Skeletal muscle satellite cell (primary cell): ENCODE measurements at regions not wholly inside any gene's neighbourhood (a gene's known extent, or its start where the extent isn't known, plus 50 kb on each side); places are given as distances from the start of the nearest gene placed in this dataset.
"Not testable (repeated sequence)": the region's sequence is repeated elsewhere in the genome, so short reads cannot be mapped to it uniquely, and the experiment has no call there.

Experiments used
- H3K27me3 ChIP-seq: 2 replicates; pipeline ENCODE4 v1.7.0; 2013; ENCODE audit warnings: low read length; ENCODE audit not compliant: control insufficient read depth, insufficient read depth
- H3K36me3 ChIP-seq: 2 replicates; pipeline ENCODE4 v1.7.0; 2013; ENCODE audit warnings: mild to moderate bottlenecking, control low read depth, low read length; ENCODE audit not compliant: insufficient read depth
- H3K4me1 ChIP-seq: 2 replicates; pipeline ENCODE4 v1.7.0; 2013; ENCODE audit warnings: low read length; ENCODE audit not compliant: control insufficient read depth, insufficient read depth
- H3K4me2 ChIP-seq: 2 replicates; pipeline ENCODE4 v1.7.0; 2013; ENCODE audit warnings: mild to moderate bottlenecking, low read length
- H3K4me3 ChIP-seq: 2 replicates; pipeline ENCODE4 v1.7.0; 2013; ENCODE audit warnings: low read length
- H3K9ac ChIP-seq: 2 replicates; pipeline ENCODE4 v1.7.0; 2013; ENCODE audit warnings: mild to moderate bottlenecking, low read depth, low read length, moderate library complexity
- H3K9me3 ChIP-seq: replicated peaks from 2 replicates; pipeline ENCODE4 v1.7.0; 2013; ENCODE audit warnings: mild to moderate bottlenecking, control low read depth, low read length

DNA sequence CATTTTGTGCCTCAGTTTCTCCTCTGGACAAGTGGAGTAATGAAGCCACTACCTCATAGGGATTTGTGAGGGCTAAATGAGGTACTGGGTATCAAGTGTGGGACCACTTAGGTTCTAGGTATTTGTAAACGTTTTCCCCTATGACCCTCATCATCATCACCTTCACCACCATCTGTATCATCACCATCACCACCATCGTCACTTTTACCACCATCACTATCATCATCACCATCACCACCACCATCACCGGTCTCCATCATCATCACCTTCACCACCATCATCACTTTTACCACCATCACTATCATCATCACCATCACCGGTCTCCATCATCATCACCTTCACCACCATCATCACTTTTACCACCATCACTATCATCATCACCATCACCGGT, 94.1 kb upstream of the GSE1 start:
- H3K4me3 ChIP-seq, H3K27me3 ChIP-seq, H3K9me3 ChIP-seq, H3K36me3 ChIP-seq, H3K9ac ChIP-seq, H3K4me2 ChIP-seq: not testable (repeated sequence)
- peaks cover 32% of the 10 kb centered on the region for H3K4me1 ChIP-seq

DNA sequence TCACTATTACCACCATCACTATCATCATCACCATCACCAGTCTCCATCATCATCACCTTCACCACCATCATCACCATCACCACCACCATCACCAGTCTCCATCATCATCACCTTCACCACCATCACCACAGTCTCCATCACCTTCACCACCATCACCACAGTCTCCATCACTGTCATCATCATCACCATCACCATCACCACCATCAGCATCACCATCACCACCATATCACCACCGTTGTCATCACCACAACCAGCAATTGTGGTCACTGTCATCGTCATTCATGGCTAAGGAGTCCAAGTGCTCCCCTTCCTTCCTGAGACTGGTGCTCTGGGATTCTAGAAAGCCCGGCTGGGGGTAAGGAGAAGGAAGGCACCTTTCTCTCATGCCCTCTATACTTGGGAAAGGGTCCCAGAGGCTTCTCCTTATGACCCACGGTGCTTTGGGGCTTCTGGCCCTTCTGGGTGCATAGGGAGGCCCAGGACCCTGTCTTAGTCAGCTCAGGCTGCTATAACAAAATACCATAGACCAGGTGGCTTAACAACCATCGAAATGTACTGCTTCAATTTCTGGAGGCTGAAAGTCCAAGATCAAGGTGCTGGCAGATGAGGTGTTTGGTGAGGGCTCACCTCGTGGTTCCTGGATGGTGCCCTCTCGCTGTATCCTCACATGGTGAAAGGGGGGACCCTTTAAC, 93.4 kb upstream of the GSE1 start:
- no peak overlapping the region for H3K9ac ChIP-seq
- H3K4me3 ChIP-seq: no peak overlapping the region
- H3K4me1 ChIP-seq: peaks cover 32% of the 10 kb centered on the region

DNA sequence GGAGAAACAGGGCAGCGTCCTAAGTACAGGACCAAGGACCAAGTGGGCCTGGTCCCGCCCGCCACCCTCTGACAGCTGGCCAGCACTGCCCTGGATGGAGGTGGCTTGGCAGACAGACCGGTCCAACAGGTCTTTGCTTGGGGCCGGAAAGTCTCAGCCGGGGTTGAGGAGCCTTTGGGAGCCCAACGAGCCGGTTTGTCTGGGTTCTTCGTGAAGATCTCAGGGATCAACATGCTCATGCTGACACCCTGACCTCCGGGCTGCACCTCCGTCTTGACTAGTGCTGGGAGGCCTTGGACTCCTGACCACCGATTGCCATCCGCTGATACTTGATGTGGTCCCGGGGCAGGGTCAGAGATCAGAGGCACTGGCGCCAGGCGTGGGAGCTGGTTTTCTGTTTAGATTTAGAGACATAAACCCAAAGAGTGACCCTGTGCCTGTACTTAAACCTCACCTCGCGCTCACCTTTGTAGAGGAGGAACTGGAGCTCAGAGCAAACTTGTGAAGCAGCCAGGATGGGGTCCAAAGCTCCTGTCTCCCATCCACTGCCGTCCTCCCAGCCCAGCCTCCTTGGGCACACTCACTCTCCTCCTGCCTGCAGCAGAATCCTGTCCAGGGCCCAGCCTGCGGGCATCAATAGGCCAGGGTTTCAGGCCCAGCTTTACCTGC, 92.1 kb upstream of the GSE1 start:
- Histone ChIP-seq H3K4me1 (peaks cover 30% of the 10 kb centered on the region), H3K9ac (no peak overlapping the region), H3K4me2 (no peak overlapping the region), H3K36me3 (no peaks in the 10 kb centered on the region), H3K27me3 (no peaks in the 10 kb centered on the region), H3K9me3 (no peaks in the 10 kb centered on the region), H3K4me3 (no peak overlapping the region)

More for the DNA sequence above, 93.4 kb upstream of the GSE1 start:
- Histone ChIP-seq H3K36me3 (no peaks in the 10 kb centered on the region), H3K4me2 (no peak overlapping the region), H3K9me3 (no peaks in the 10 kb centered on the region), H3K27me3 (no peaks in the 10 kb centered on the region)

DNA sequence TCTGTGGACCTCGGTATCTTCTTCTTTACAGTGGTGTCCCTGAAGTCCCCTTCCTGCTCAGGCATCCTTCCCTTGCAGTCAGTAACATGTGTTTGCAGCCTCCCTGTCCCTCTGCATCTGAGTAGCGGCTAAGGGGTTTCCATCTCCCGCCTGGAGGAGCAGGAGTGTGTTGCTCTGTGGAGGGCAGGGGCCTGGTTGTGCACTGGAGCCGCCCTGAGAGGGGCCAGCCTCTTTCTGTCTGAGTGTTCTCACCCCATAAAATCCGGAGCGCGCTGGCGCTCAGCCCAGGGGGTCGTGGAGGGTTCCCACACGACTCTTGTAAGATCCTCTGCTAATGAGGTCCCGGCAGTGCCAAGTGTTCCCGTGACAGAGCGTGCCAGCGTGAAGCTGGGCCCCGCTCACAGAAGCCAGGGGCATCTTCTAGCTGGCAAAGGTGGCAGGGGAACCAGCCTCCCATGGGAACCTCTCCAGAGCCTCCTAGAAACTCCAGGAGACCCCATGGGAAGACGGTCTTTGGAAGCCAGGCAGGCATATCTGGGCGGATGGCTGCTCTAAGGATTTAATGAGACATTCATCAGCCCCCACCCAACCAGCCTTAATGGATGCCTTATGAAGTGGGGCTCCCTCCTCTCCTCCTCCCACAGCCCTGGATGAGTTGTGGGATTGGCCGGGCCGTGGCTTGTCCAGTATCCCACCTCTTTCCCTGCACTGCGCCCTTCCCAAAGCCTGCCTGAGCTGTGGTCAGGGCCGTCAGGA, 91.4 kb upstream of the GSE1 start:
- Histone ChIP-seq H3K4me2 (no peak overlapping the region), H3K36me3 (no peaks in the 10 kb centered on the region), H3K4me1 (peaks cover 28% of the 10 kb centered on the region), H3K4me3 (no peak overlapping the region), H3K27me3 (no peaks in the 10 kb centered on the region), H3K9me3 (no peaks in the 10 kb centered on the region), H3K9ac (no peak overlapping the region)

DNA sequence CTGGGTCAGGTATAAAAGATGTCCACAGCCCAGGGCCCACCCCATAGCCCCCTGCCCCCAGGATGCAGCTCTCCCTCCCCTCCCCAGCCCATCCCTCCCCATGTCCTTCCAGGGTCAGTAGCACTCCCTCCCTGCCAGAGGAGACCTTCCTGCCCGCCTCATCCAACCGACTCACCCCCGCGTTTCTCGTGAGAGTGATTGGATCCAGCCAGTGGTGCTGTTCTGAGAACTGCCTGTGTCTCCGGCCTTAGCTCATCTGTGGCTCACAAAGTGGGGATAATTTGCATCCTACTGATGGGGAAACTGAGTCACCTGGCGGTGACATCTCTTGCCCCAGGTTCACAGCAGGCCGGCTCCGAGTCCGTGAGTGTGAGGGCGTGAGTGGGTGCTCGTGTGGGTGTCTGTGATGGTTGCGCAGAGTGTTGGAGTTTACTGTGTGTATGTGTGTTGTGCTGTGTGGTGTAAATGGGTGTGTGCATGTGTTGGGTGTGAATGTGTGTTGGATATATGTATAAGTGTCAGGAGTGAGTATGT, 90.7 kb upstream of the GSE1 start:
- Histone ChIP-seq H3K4me2 (no peak overlapping the region), H3K4me3 (no peak overlapping the region), H3K9me3 (no peaks in the 10 kb centered on the region), H3K4me1 (peaks cover 28% of the 10 kb centered on the region), H3K36me3 (no peaks in the 10 kb centered on the region), H3K27me3 (no peaks in the 10 kb centered on the region), H3K9ac (no peak overlapping the region)

DNA sequence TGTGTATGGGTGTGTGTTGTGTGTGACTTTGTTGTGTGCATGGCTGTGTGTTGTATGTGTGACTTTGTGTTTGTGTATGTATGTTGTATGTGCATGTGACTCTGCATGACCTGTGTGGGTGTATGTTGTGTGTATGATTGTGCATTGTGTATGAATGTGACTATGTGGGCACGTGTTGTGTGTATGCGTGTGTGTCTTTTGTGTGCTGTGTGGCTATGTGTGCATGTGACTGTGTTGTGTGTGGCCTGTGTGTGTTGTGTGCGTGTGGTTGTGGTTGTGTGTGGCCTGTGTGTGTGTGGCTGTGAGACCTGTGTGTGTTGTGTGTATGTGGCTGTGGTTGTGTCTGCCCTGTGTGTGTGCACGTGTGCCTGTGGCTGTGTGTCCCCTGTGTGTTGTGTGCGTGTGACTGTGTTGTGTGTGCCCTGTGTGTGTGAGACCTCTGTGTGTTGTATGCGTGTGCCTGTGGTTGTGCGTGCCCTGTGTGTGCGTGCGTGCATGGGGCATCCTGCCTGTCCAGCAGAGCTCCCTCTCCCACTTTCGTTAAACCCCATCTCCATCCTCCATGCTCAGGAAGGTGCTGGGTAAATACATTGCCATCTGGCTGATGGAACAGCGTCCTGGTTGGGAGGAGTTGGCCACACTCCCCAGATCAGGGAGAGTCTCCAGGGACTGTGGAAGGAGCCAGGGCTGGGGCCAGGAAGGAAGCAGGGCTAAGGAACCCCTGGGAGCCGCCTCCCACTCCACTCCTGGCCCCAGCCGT, 90.1 kb upstream of the GSE1 start:
- Histone ChIP-seq H3K36me3 (no peaks in the 10 kb centered on the region), H3K9ac (no peak overlapping the region), H3K9me3 (no peaks in the 10 kb centered on the region), H3K4me2 (no peak overlapping the region), H3K4me1 (peaks cover 35% of the 10 kb centered on the region), H3K27me3 (no peaks in the 10 kb centered on the region), H3K4me3 (no peak overlapping the region)

DNA sequence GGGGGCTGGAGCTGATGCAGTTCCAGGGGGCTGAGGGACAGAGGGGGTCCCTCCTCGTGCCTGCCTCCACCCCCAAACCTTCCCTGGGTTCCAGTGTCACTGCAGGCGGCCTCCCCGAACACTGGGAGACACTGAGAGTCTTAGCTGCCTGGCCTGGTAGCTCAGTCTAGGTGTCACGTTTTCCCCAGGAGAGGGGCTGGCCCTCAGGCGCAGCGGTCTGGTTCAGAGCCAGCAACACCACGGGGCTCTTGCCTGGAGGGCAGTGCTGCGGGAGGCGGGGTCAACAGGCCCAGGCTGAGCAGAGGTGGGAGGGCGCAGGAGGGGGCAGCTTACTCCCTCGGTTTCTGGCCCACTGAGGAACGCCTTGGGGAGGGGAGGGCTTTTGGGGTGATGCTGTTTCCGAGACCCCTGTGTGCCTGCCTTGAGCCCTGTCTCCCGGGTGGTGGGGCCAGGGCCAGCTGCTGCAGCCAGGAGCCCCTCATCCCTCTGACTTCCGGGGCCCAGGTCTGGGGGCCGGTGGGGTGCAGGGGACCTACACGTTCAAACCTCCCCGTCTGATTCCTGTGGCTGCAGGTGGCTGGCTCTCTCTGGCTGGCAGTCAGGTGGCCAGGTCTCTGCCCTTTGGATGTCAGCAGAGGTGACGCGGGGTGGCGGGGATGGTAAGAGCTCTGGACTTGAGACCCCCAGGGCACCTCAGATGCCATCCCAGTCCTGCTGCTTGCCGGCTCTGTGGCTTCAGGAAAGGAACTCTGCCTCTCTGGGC, 89.3 kb upstream of the GSE1 start:
- Histone ChIP-seq H3K36me3 (no peaks in the 10 kb centered on the region), H3K4me1 (peaks cover 36% of the 10 kb centered on the region), H3K27me3 (no peaks in the 10 kb centered on the region), H3K4me3 (no peak overlapping the region), H3K9ac (peak overlapping the region; percentile 16), H3K9me3 (no peaks in the 10 kb centered on the region), H3K4me2 (no peak overlapping the region)

DNA sequence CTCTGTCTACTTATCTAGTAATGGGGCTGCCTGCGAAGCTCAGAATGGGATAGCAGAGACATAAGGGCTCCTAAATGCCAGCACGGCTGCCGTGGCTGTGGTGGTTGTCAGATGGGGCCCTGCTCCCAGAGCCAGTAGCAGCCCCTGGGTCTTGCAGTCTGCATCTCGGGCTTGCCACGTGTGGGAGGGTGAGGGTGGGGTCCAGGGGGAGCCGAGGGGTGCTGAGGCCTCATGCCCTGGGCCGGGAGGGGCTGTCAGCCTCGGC, 88.8 kb upstream of the GSE1 start:
- Histone ChIP-seq H3K27me3 (no peaks in the 10 kb centered on the region), H3K9ac (peak overlapping the region; percentile 16), H3K9me3 (no peaks in the 10 kb centered on the region), H3K4me2 (peak overlapping the region; percentile 58), H3K4me3 (peak overlapping the region; percentile 27), H3K4me1 (peaks cover 36% of the 10 kb centered on the region), H3K36me3 (no peaks in the 10 kb centered on the region)

DNA sequence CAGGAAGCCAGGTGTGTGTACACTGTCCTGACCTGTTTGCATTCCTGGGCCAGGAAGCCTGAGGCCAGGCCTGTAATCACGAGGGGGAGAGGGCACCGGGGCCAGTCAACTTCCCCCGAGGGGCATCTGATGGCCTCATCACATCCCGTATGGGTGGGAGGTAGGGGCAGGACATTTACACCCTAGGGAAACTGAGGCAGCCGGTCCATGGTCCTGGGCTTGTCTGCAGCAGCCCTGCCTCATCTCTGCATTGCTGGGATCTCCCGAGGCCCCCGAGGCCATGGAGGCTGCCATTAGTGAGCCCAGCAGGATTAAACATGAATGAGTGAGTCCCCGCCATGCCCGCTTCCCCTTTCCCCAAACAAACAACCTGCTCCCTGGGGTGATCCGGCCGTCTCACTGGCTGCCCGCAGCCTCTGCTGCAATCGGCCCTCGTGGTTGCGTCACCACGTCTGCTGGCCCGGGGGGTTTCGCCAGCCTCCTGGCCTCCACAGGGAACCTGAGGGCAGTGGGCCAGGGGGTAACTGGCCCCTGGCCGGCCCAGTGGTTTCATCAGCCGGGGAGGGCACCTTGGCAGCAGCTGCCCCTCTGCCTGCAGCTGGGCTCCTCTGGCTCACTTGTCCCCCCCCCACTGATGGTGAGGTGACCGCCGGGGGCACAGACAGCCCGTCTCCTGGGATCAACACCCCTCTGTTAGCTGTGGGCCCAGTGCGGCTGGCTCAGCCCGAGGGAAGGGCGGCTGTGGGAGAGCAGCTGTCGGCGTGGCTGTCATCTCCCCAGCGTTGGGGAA, 88.3 kb upstream of the GSE1 start:
- peak overlapping the region; percentile 39 for H3K9ac ChIP-seq
- H3K4me1 ChIP-seq: peaks cover 36% of the 10 kb centered on the region
- no peaks in the 10 kb centered on the region for H3K36me3 ChIP-seq
- H3K27me3 ChIP-seq: no peaks in the 10 kb centered on the region
- peak overlapping the region; percentile 27 for H3K4me3 ChIP-seq
- peak overlapping the region; percentile 58 for H3K4me2 ChIP-seq
- no peaks in the 10 kb centered on the region for H3K9me3 ChIP-seq

DNA sequence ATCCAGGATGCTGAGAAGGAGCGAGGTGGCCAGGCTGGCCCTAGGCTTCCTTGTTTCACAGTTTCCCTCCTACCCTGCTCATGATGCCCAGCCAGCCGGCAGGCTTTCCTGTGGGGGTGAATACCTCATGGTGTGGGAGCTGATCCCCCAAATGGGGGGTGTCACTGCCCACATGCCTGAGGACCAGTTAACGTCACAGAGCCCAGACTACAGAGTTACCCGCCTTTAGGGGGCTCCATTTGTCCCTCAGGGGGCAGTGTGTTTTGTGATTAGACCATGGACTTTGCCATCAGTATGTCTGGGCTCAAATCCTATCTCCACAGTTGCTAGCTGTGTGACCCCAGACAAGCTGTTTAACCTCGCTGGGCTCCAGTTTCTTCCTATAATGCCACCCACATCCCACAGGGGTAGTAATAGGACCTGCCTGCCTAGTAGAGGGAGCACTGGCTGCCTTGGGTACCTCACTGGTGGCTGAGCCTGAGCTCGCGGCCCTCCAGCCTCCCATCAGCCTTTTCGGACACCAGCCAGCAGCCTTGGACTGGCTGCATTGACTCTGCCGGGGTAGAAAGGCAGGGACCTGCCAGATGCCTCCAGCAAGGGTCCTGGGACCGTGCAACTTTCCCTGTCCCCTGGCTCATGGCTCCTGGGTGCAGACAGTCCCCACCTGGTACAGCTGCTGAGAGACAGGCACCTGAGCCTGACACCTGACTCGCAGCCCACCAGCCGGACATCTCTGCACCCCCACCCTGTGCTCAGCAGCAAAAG, 87.5 kb upstream of the GSE1 start:
- H3K9me3 ChIP-seq: no peaks in the 10 kb centered on the region
- peaks cover 36% of the 10 kb centered on the region for H3K4me1 ChIP-seq
- peak overlapping the region; percentile 58 for H3K4me2 ChIP-seq
- no peak overlapping the region for H3K9ac ChIP-seq
- no peaks in the 10 kb centered on the region for H3K36me3 ChIP-seq
- no peak overlapping the region for H3K4me3 ChIP-seq
- H3K27me3 ChIP-seq: no peaks in the 10 kb centered on the region
